GM21786 (cell line): ENCODE measurements at regions not wholly inside any gene's neighbourhood (a gene's known extent, or its start where the extent isn't known, plus 50 kb on each side); places are given as distances from the start of the nearest gene placed in this dataset.

ENCODE experiments used
- ATAC-seq: cut with Tn5 transposase; IDR thresholded peaks from one replicate; pipeline ENCODE4 v1.9.1; 2021; ENCODE audit not compliant: unreplicated experiment

GRCh38 chr10:90175161-90175681 is 473.8 kb downstream of the KIF20B start:
- no peak for ATAC-seq

- ATAC-seq = no peak
Measured at GRCh38 chr10:90179696-90180407, 478.5 kb downstream of the KIF20B start.

- ATAC-seq = no peak
Measured at GRCh38 chr10:90180886-90181691, 479.7 kb downstream of the KIF20B start.

- no peak for ATAC-seq
Measured at GRCh38 chr10:90192825-90193224, 491.4 kb downstream of the KIF20B start.

GRCh38 chr10:90193240-90193985 is 492.0 kb downstream of the KIF20B start:
- ATAC-seq = no peak

- ATAC-seq = no peak
Measured at GRCh38 chr10:90195288-90195840, 494.0 kb downstream of the KIF20B start.

- ATAC-seq = no peak
Measured at GRCh38 chr10:90197766-90198165, 496.4 kb downstream of the KIF20B start.

GRCh38 chr10:90199093-90199492 is 497.7 kb downstream of the KIF20B start:
- ATAC-seq = no peak

GRCh38 chr10:90199513-90199912 is 498.1 kb downstream of the KIF20B start:
- ATAC-seq = no peak

- no peak for ATAC-seq
Measured at GRCh38 chr10:90204131-90204955, 503.0 kb downstream of the KIF20B start.

GRCh38 chr10:90204956-90205314 is 503.5 kb downstream of the KIF20B start:
- ATAC-seq = no peak

- no peak for ATAC-seq
Measured at GRCh38 chr10:90205340-90205739, 503.9 kb downstream of the KIF20B start.

- ATAC-seq = no peak
Measured at GRCh38 chr10:90213346-90213745, 512.0 kb downstream of the KIF20B start.

GRCh38 chr10:90218846-90219245 is 517.5 kb downstream of the KIF20B start:
- ATAC-seq = no peak

GRCh38 chr10:90222372-90222771 is 521.0 kb downstream of the KIF20B start:
- ATAC-seq = no peak

GRCh38 chr10:90222939-90223338 is 521.5 kb downstream of the KIF20B start:
- ATAC-seq = no peak

- ATAC-seq = no peak
Measured at GRCh38 chr10:90224791-90225566, 523.6 kb downstream of the KIF20B start.

- ATAC-seq = no peak
Measured at GRCh38 chr10:90226517-90226916, 525.1 kb downstream of the KIF20B start.

- ATAC-seq = no peak
Measured at GRCh38 chr10:90227217-90227656, 525.8 kb downstream of the KIF20B start.
